SK-N-SH treated with all-trans-retinoic acid at 6 μM for 48 hours (cell line): ENCODE measurements at regions not wholly inside any gene's neighbourhood (a gene's known extent, or its start where the extent isn't known, plus 50 kb on each side); places are given as distances from the start of the nearest gene placed in this dataset.
"Not testable (repeated sequence)": the region's sequence is repeated elsewhere in the genome, so short reads cannot be mapped to it uniquely, and the experiment has no call there.

ENCODE experiments used
- ATAC-seq: fragments of 200-7000 bp; cut with Tn5 transposase; 3 replicates; pipeline ENCODE4 v1.9.1; 2020; ENCODE audit warnings: mild to moderate bottlenecking, moderate library complexity
- BACH2 ChIP-seq: fragments of 250-450 bp; sonication (Bioruptor Pico); IDR thresholded peaks from 2 replicates; pipeline ENCODE4 v1.9.0; 2021; ENCODE audit warnings: mild to moderate bottlenecking, borderline replicate concordance
- CREB5 ChIP-seq: fragments of 250-450 bp; sonication (Bioruptor Pico); IDR thresholded peaks from 2 replicates; pipeline ENCODE4 v1.5.1; 2020; ENCODE audit warnings: low read depth, mild to moderate bottlenecking, moderate library complexity
- CSDC2 ChIP-seq: fragments of 250-450 bp; sonication (Bioruptor Pico); IDR thresholded peaks from 2 replicates; pipeline ENCODE4 v1.5.0; 2020; ENCODE audit warnings: mild to moderate bottlenecking, moderate library complexity
- ESRRG ChIP-seq: fragments of 250-450 bp; sonication (Bioruptor Pico); IDR thresholded peaks from 2 replicates; pipeline ENCODE4 v1.6.1; 2021; ENCODE audit warnings: mild to moderate bottlenecking
- GLIS3 ChIP-seq: fragments of 250-450 bp; sonication (Bioruptor Pico); IDR thresholded peaks from 2 replicates; pipeline ENCODE4 v1.5.0; 2020; ENCODE audit warnings: mild to moderate bottlenecking, moderate library complexity
- ISL1 ChIP-seq: fragments of 250-450 bp; sonication (Bioruptor Pico); IDR thresholded peaks from 2 replicates; pipeline ENCODE4 v2.1.2; 2022; ENCODE audit warnings: mild to moderate bottlenecking, moderate library complexity
- OSR1 ChIP-seq: fragments of 250-450 bp; sonication (Bioruptor Pico); IDR thresholded peaks from 2 replicates; pipeline ENCODE4 v1.8.0; 2022; ENCODE audit warnings: moderate library complexity, mild to moderate bottlenecking, inconsistent platforms
- PATZ1 ChIP-seq: fragments of 250-450 bp; sonication (Bioruptor Pico); IDR thresholded peaks from 2 replicates; pipeline ENCODE4 v1.8.0; 2020; ENCODE audit warnings: mild to moderate bottlenecking, moderate library complexity, borderline replicate concordance
- POU6F1 ChIP-seq: fragments of 250-450 bp; sonication (Bioruptor Pico); IDR thresholded peaks from 2 replicates; pipeline ENCODE4 v1.8.0; 2021; ENCODE audit warnings: low read depth, mild to moderate bottlenecking, moderate library complexity, borderline replicate concordance
- PPARA ChIP-seq: fragments of 250-450 bp; sonication (Bioruptor Pico); IDR thresholded peaks from 2 replicates; pipeline ENCODE4 v1.5.0; 2020; ENCODE audit warnings: mild to moderate bottlenecking, borderline replicate concordance
- RARB ChIP-seq: fragments of 250-450 bp; sonication (Bioruptor Pico); IDR thresholded peaks from 2 replicates; pipeline ENCODE4 v1.8.0; 2021; ENCODE audit warnings: mild to moderate bottlenecking, moderate library complexity
- SNAI2 ChIP-seq: fragments of 250-450 bp; sonication (Bioruptor Pico); IDR thresholded peaks from 2 replicates; pipeline ENCODE4 v1.5.0; 2020; ENCODE audit warnings: mild to moderate bottlenecking, moderate library complexity
- TCF4 ChIP-seq: fragments of 250-450 bp; sonication (Bioruptor Pico); IDR thresholded peaks from 2 replicates; pipeline ENCODE4 v1.8.0; 2021; ENCODE audit warnings: mild to moderate bottlenecking, moderate library complexity, borderline replicate concordance
- TOX ChIP-seq: fragments of 250-450 bp; sonication (Bioruptor Pico); IDR thresholded peaks from 2 replicates; pipeline ENCODE4 v1.8.0; 2021; ENCODE audit warnings: mild to moderate bottlenecking, moderate library complexity, borderline replicate concordance
- TSHZ2 ChIP-seq: fragments of 250-450 bp; sonication (Bioruptor Pico); IDR thresholded peaks from 2 replicates; pipeline ENCODE4 v1.5.0; 2020; ENCODE audit warnings: mild to moderate bottlenecking, moderate library complexity
- ZC3H10 ChIP-seq: fragments of 250-450 bp; sonication (Bioruptor Pico); IDR thresholded peaks from 2 replicates; pipeline ENCODE4 v1.5.1; 2021; ENCODE audit warnings: mild to moderate bottlenecking, moderate library complexity
- ZFP3 ChIP-seq: fragments of 250-450 bp; sonication (Bioruptor Pico); IDR thresholded peaks from 2 replicates; pipeline ENCODE4 v1.5.0; 2020; ENCODE audit warnings: mild to moderate bottlenecking, moderate library complexity
- ZFP30 ChIP-seq: fragments of 450-650 bp; formaldehyde crosslinking; IDR thresholded peaks from 2 replicates; pipeline ENCODE4 v1.5.0; 2022; ENCODE audit warnings: mild to moderate bottlenecking, moderate library complexity
- ZNF70 ChIP-seq: fragments of 450-650 bp; formaldehyde crosslinking; IDR thresholded peaks from 2 replicates; pipeline ENCODE4 v1.5.0; 2020; ENCODE audit warnings: mild to moderate bottlenecking, moderate library complexity
- ZNF8 ChIP-seq: fragments of 450-650 bp; formaldehyde crosslinking; IDR thresholded peaks from 2 replicates; pipeline ENCODE4 v1.5.0; 2020; ENCODE audit warnings: mild to moderate bottlenecking, moderate library complexity

- no peak for TF ChIP-seq POU6F1
- no peak for TF ChIP-seq RARB
- no peak for TF ChIP-seq TOX (CRISPR knock-in tag)
- TF ChIP-seq SNAI2 (CRISPR knock-in tag), result no peak
- no peak for TF ChIP-seq PPARA (CRISPR knock-in tag)
- TF ChIP-seq ISL1 (CRISPR knock-in tag), result no peak
- no peak for TF ChIP-seq BACH2 (CRISPR knock-in tag)
- no peak for TF ChIP-seq ZNF70 (CRISPR knock-in tag)
- no peak for TF ChIP-seq ZFP3 (CRISPR knock-in tag)
- TF ChIP-seq ZNF8 (CRISPR knock-in tag), result no peak
- TF ChIP-seq ZFP30 (CRISPR knock-in tag), result no peak
- no peak for TF ChIP-seq CSDC2 (CRISPR knock-in tag)
- no peak for TF ChIP-seq ESRRG (CRISPR knock-in tag)
- no peak for TF ChIP-seq ZC3H10 (CRISPR knock-in tag)
- TF ChIP-seq PATZ1 (CRISPR knock-in tag), result no peak
- ATAC-seq, result no peak
These were observed 695.0 kb downstream of the DTWD2 start for GRCh38 chr5:118293378-118293777.

GRCh38 chr5:118290204-118290603, 698.1 kb downstream of the DTWD2 start:
- no peak for ATAC-seq

GRCh38 chr5:118284230-118284629, 704.1 kb downstream of the DTWD2 start:
- ATAC-seq, result not testable (repeated sequence)

More at GRCh38 chr5:118290204-118290603, 698.1 kb downstream of the DTWD2 start:
- TF ChIP-seq ZC3H10 (CRISPR knock-in tag), result no peak
- no peak for TF ChIP-seq CSDC2 (CRISPR knock-in tag)
- TF ChIP-seq PPARA (CRISPR knock-in tag), result no peak
- no peak for TF ChIP-seq ISL1 (CRISPR knock-in tag)
- no peak for TF ChIP-seq RARB
- TF ChIP-seq TOX (CRISPR knock-in tag), result no peak
- TF ChIP-seq ZFP3 (CRISPR knock-in tag), result no peak
- no peak for TF ChIP-seq ESRRG (CRISPR knock-in tag)
- TF ChIP-seq OSR1 (CRISPR knock-in tag), result no peak
- no peak for TF ChIP-seq TCF4 (CRISPR knock-in tag)

GRCh38 chr5:118282480-118283038, 705.8 kb downstream of the DTWD2 start:
- not testable (repeated sequence) for ATAC-seq

GRCh38 chr5:118279540-118280294, 708.6 kb downstream of the DTWD2 start:
- TF ChIP-seq POU6F1 (no peak), GLIS3 (no peak), ZFP3 (CRISPR knock-in tag) (no peak), ZNF70 (CRISPR knock-in tag) (no peak), ISL1 (CRISPR knock-in tag) (no peak), CSDC2 (CRISPR knock-in tag) (no peak), RARB (no peak), TCF4 (CRISPR knock-in tag) (no peak), PATZ1 (CRISPR knock-in tag) (no peak), TSHZ2 (CRISPR knock-in tag) (no peak), CREB5 (CRISPR knock-in tag) (no peak), ZNF8 (CRISPR knock-in tag) (no peak), TOX (CRISPR knock-in tag) (no peak)
- ATAC-seq, result no peak
